ENCODE measurements at regions not wholly inside any gene's neighbourhood (a gene's known extent, or its start where the extent isn't known, plus 50 kb on each side); places are given as distances from the start of the nearest gene placed in this dataset.

DNA sequence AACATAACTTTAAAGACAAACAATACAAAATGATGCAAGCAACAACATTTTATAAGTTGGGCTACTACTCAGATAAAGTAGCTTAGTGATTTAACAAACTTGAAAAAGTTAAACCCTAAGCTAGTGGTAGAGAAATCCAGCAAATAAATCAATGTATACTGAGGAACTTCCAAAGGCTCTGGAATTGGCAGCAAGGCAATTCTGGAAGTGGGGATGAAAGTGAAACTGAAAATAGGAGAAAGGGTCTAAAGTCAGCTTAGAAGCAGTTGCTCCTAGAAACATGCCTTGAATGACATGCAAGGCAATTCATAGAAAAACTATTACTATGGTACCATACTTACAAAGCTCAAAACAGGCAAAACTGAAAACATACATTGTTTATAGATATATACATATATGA, 90.0 kb upstream of the CAMK1G start:
- TF ChIP-seq, protein P1, sequence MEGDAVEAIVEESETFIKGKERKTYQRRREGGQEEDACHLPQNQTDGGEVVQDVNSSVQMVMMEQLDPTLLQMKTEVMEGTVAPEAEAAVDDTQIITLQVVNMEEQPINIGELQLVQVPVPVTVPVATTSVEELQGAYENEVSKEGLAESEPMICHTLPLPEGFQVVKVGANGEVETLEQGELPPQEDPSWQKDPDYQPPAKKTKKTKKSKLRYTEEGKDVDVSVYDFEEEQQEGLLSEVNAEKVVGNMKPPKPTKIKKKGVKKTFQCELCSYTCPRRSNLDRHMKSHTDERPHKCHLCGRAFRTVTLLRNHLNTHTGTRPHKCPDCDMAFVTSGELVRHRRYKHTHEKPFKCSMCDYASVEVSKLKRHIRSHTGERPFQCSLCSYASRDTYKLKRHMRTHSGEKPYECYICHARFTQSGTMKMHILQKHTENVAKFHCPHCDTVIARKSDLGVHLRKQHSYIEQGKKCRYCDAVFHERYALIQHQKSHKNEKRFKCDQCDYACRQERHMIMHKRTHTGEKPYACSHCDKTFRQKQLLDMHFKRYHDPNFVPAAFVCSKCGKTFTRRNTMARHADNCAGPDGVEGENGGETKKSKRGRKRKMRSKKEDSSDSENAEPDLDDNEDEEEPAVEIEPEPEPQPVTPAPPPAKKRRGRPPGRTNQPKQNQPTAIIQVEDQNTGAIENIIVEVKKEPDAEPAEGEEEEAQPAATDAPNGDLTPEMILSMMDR (conservative IDR thresholded peaks at IDR 0.05; ENCODE audit: low read length) = no peak
- TF ChIP-seq EZH2phosphoT487 (IDR thresholded peaks at IDR 0.05; ENCODE audit: borderline replicate concordance) = no peak

Measured in Loucy (cell line).